ENCODE measurements at regions not wholly inside any gene's neighbourhood (a gene's known extent, or its start where the extent isn't known, plus 50 kb on each side); places are given as distances from the start of the nearest gene placed in this dataset.
A peak's percentile ranks its signal among the peaks of the same experiment; 100 is the strongest.

GRCh38 chr4:43968011-43968410 is 480.6 kb downstream of the KCTD8 start:
- no peaks in the 10 kb centered on the region for H3K36me3 Mint-ChIP-seq (ENCODE audit: insufficient read depth, unreplicated experiment)
- no peaks in the 10 kb centered on the region for H3K4me1 Mint-ChIP-seq (ENCODE audit: insufficient read depth, unreplicated experiment)
- no peaks in the 10 kb centered on the region for H3K9me3 Mint-ChIP-seq (ENCODE audit: unreplicated experiment)
- DNase-seq (ENCODE audit: unreplicated experiment) = no peak
- CTCF ChIA-PET = interaction anchor here (0.7 kb wide), 1 partner anchor 493 kb away, joined by 3 read pairs; no protein-coding TSS in a partner anchor
- BruUV-seq (replicated peaks) = no TSS peak
- POLR2A ChIA-PET = no interaction called here
- H3K27ac Mint-ChIP-seq (ENCODE audit: low read depth, unreplicated experiment) = no peak overlapping the region
- no peaks in the 10 kb centered on the region for H3K27me3 Mint-ChIP-seq (ENCODE audit: insufficient read depth, unreplicated experiment)
- intact Hi-C loops (cut with micrococcal nuclease) = no loop called here
- H3K4me3 Mint-ChIP-seq (ENCODE audit: unreplicated experiment) = no peak overlapping the region
- TF ChIP-seq CTCF (IDR thresholded peaks at IDR 0.05; ENCODE audit: unreplicated experiment) = no peak

GRCh38 chr4:43983610-43984009 is 465.0 kb downstream of the KCTD8 start:
- CTCF ChIA-PET = no interaction called here
- no TSS peak for BruUV-seq (replicated peaks)
- no peaks in the 10 kb centered on the region for H3K27me3 Mint-ChIP-seq (ENCODE audit: insufficient read depth, unreplicated experiment)
- TF ChIP-seq CTCF (IDR thresholded peaks at IDR 0.05; ENCODE audit: unreplicated experiment) = no peak
- DNase-seq (ENCODE audit: unreplicated experiment) = no peak
- no peak overlapping the region for H3K27ac Mint-ChIP-seq (ENCODE audit: low read depth, unreplicated experiment)
- no peak overlapping the region for H3K4me3 Mint-ChIP-seq (ENCODE audit: unreplicated experiment)
- intact Hi-C loops (cut with micrococcal nuclease) = no loop called here
- H3K9me3 Mint-ChIP-seq (ENCODE audit: unreplicated experiment) = peaks cover 18% of the 10 kb centered on the region
- H3K36me3 Mint-ChIP-seq (ENCODE audit: insufficient read depth, unreplicated experiment) = no peaks in the 10 kb centered on the region
- no peaks in the 10 kb centered on the region for H3K4me1 Mint-ChIP-seq (ENCODE audit: insufficient read depth, unreplicated experiment)
- POLR2A ChIA-PET = no interaction called here

- Mint-ChIP-seq H3K9me3 (ENCODE audit: unreplicated experiment) (peaks cover 18% of the 10 kb centered on the region), H3K36me3 (ENCODE audit: insufficient read depth, unreplicated experiment) (no peaks in the 10 kb centered on the region), H3K27me3 (ENCODE audit: insufficient read depth, unreplicated experiment) (no peaks in the 10 kb centered on the region), H3K27ac (ENCODE audit: low read depth, unreplicated experiment) (peak overlapping the region; percentile 66), H3K4me1 (ENCODE audit: insufficient read depth, unreplicated experiment) (peaks cover 5% of the 10 kb centered on the region), H3K4me3 (ENCODE audit: unreplicated experiment) (no peak overlapping the region)
- TF ChIP-seq CTCF (IDR thresholded peaks at IDR 0.05; ENCODE audit: unreplicated experiment) = no peak
- POLR2A ChIA-PET = no interaction called here
- intact Hi-C loops (cut with micrococcal nuclease) = no loop called here
- peak; percentile 2 for DNase-seq (ENCODE audit: unreplicated experiment)
- CTCF ChIA-PET = no interaction called here
- BruUV-seq (replicated peaks) = no TSS peak
Measured at GRCh38 chr4:43987331-43987944, 461.2 kb downstream of the KCTD8 start.

GRCh38 chr4:43990551-43990950 is 458.1 kb downstream of the KCTD8 start:
- CTCF ChIA-PET = interaction anchor here (0.6 kb wide), 1 partner anchor 27 kb away, joined by 3 read pairs; no protein-coding TSS in a partner anchor
- DNase-seq (ENCODE audit: unreplicated experiment) = no peak
- peak overlapping the region; percentile 52 for H3K27ac Mint-ChIP-seq (ENCODE audit: low read depth, unreplicated experiment)
- H3K27me3 Mint-ChIP-seq (ENCODE audit: insufficient read depth, unreplicated experiment) = no peaks in the 10 kb centered on the region
- intact Hi-C loops (cut with micrococcal nuclease) = no loop called here
- H3K9me3 Mint-ChIP-seq (ENCODE audit: unreplicated experiment) = no peaks in the 10 kb centered on the region
- H3K36me3 Mint-ChIP-seq (ENCODE audit: insufficient read depth, unreplicated experiment) = no peaks in the 10 kb centered on the region
- no peak for TF ChIP-seq CTCF (IDR thresholded peaks at IDR 0.05; ENCODE audit: unreplicated experiment)
- POLR2A ChIA-PET = interaction anchor here (0.6 to 0.8 kb wide), 2 partner anchors 142 to 296 kb away, joined by 3 read pairs; no protein-coding TSS in a partner anchor
- BruUV-seq (replicated peaks) = no TSS peak
- peaks cover 5% of the 10 kb centered on the region for H3K4me1 Mint-ChIP-seq (ENCODE audit: insufficient read depth, unreplicated experiment)
- no peak overlapping the region for H3K4me3 Mint-ChIP-seq (ENCODE audit: unreplicated experiment)
